Brain microvascular endothelial cell (primary cell): ENCODE measurements at regions not wholly inside any gene's neighbourhood (a gene's known extent, or its start where the extent isn't known, plus 50 kb on each side); places are given as distances from the start of the nearest gene placed in this dataset.

Experiments
- DNase-seq: peaks from one replicate; pipeline ENCODE4 v3.0.0-alpha.2; 2020
- H3K27ac ChIP-seq: fragments of 250-450 bp; sonication (Bioruptor Pico); 2 replicates; pipeline ENCODE4 v1.5.1; 2020; ENCODE audit warnings: mild to moderate bottlenecking, moderate library complexity
- H3K27me3 ChIP-seq: fragments of 250-450 bp; sonication (Bioruptor Pico); replicated peaks from 2 replicates; pipeline ENCODE4 v1.5.1; 2020; ENCODE audit warnings: mild to moderate bottlenecking
- H3K36me3 ChIP-seq: fragments of 250-450 bp; sonication (Bioruptor Pico); replicated peaks from 2 replicates; pipeline ENCODE4 v1.5.1; 2020; ENCODE audit warnings: mild to moderate bottlenecking
- H3K4me3 ChIP-seq: 2 replicates; pipeline ENCODE4 v1.5.1; 2011; ENCODE audit warnings: low read depth, mild to moderate bottlenecking, control low read depth, low read length, moderate library complexity
- in situ Hi-C: cut with HindIII; loops from 2 replicates; pipeline ENCODE4 v1.10.0; 2017; ENCODE audit warnings: low sequenced_read_pairs, low pct_ligation_motif_present
- TF ChIP-seq, protein P1 (sequence below): IDR thresholded peaks from 2 replicates; pipeline ENCODE4 v1.5.1; 2011; ENCODE audit warnings: low read depth, mild to moderate bottlenecking, moderate library complexity, low read length, control low read depth, inconsistent platforms; ENCODE audit errors: missing control alignments

DNA sequence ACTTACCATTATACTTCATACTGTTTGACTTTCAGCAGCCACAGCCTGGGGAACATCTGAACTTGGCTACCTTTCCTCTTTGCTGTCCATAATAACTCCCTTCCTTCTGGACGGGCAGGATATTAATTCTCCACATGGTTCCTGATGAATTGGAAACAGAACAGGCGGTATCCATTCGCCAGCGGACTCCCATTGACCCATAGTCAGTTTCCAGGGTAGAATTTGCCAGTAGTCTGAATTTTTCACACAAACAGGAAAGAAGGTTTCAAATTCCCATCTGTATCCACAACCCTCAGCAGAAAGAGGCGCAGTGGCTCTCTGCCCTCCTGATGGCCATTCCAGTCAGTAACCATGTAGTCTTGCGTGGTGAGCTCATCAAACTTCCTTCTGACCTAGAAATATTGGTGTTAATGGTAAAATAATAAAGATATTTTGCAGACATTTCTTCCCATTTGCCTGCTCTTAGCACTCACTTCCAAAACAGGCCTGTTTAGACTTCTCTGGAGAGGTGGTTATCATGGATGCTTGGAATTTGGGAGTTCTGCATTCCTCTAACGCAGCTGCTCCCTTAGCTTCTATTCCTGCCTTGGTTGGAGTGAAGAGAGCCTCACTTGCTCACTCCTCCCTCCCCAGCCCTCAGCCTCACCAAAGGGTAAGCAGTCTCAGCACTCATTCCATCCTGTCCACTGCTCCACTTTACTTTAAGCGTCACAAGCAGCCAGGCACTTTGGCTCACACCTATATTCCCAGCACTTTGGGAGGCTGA lies 75.0 kb upstream of the OXGR1 start:
- DNase-seq: no peak
- H3K27me3 ChIP-seq: no peaks in the 10 kb centered on the region
- TF ChIP-seq, protein P1, sequence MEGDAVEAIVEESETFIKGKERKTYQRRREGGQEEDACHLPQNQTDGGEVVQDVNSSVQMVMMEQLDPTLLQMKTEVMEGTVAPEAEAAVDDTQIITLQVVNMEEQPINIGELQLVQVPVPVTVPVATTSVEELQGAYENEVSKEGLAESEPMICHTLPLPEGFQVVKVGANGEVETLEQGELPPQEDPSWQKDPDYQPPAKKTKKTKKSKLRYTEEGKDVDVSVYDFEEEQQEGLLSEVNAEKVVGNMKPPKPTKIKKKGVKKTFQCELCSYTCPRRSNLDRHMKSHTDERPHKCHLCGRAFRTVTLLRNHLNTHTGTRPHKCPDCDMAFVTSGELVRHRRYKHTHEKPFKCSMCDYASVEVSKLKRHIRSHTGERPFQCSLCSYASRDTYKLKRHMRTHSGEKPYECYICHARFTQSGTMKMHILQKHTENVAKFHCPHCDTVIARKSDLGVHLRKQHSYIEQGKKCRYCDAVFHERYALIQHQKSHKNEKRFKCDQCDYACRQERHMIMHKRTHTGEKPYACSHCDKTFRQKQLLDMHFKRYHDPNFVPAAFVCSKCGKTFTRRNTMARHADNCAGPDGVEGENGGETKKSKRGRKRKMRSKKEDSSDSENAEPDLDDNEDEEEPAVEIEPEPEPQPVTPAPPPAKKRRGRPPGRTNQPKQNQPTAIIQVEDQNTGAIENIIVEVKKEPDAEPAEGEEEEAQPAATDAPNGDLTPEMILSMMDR: no peak
- H3K4me3 ChIP-seq: no peak overlapping the region
- H3K36me3 ChIP-seq: no peaks in the 10 kb centered on the region
- no peak overlapping the region for H3K27ac ChIP-seq
- in situ Hi-C loops: no loop called here

DNA sequence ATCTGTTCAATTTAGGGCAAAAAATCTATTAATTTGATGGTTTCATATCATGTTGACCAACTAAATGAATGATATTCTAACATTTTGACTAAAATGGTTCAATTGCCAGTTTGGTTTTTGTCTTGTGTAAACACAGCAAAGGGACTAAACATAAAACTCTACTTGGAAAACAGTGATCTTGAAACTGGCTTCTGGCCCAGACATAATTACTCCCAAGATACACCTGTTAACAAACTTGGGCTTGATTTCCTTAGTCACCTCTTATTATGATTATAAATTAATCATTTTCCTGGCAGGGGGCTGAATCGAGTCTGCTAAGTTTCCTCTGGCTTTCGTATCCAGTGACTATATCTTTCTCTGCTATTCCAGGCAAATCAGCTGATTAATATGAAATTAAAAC lies 78.0 kb upstream of the OXGR1 start:
- Histone ChIP-seq H3K4me3 (no peak overlapping the region), H3K36me3 (no peaks in the 10 kb centered on the region), H3K27ac (no peak overlapping the region), H3K27me3 (no peaks in the 10 kb centered on the region)
- in situ Hi-C loops: no loop called here
- DNase-seq: no peak
- TF ChIP-seq, protein P1: no peak

DNA sequence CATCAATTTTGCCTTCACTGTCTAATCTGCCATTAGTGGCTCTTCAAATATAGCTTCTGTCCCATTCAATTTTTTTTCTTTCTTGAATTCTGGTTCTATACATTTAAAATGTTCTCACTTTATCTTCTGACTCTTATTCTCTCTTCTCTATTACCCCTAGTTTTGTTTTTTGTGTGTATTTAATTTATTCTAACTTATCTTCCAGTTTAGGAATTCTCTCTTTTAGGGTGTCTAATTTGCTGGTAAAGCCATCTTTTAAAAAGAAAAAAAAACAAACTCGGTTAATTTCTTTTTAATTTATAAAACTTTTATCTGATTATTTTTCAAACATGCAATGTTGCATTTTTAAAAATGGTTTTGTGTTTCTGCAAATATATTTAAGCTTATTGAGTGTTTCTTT lies 80.3 kb upstream of the OXGR1 start:
- Histone ChIP-seq H3K27me3 (no peaks in the 10 kb centered on the region), H3K4me3 (no peak overlapping the region), H3K36me3 (no peaks in the 10 kb centered on the region), H3K27ac (no peak overlapping the region)
- in situ Hi-C loops: no loop called here
- DNase-seq: no peak
- TF ChIP-seq, protein P1: no peak

DNA sequence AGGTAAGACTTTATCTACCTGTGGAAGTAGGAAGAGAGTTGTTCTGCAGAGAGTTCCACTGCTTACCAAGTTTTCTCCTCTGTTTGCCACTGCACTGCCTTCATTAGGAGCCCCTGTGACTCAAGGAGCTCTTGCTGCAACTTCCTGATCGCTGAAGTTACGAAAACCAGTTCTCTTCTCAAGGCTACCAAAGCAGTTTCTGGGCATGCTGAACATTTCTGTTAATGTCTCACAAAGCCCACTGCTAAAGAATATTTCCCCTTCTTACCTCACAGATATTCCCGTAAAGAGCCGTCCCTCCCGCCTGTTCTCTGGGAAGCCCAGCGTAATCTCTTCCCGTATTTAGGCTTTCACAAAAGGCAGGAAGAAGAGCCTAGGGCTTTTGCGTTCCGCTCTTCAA lies 82.6 kb upstream of the OXGR1 start:
- peak; percentile 7 for DNase-seq
- TF ChIP-seq, protein P1: no peak
- in situ Hi-C loops: no loop called here
- Histone ChIP-seq H3K36me3 (no peaks in the 10 kb centered on the region), H3K27ac (no peak overlapping the region), H3K4me3 (no peak overlapping the region), H3K27me3 (no peaks in the 10 kb centered on the region)

DNA sequence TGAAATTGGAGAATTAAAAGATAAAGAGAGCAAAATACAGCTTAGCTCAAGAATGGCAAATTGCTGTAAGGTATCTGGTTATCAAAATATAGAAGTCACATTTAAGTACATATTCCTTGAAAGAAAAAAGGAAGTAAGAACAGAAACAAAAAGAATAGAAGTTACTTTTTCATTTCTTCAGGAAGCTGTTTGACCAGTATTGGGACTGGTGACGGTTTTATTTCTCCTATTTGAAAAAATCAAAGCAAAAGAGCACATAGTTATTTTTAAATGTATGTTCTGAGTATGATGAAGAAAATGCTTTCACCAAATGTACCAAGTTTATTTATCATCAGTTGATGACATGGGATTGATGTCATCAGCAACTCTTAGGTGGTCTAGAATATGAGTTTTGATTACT lies 83.1 kb upstream of the OXGR1 start:
- TF ChIP-seq, protein P1: no peak
- no peak for DNase-seq
- H3K36me3 ChIP-seq: no peaks in the 10 kb centered on the region
- no peak overlapping the region for H3K4me3 ChIP-seq
- no peak overlapping the region for H3K27ac ChIP-seq
- H3K27me3 ChIP-seq: no peaks in the 10 kb centered on the region
- in situ Hi-C loops: no loop called here

DNA sequence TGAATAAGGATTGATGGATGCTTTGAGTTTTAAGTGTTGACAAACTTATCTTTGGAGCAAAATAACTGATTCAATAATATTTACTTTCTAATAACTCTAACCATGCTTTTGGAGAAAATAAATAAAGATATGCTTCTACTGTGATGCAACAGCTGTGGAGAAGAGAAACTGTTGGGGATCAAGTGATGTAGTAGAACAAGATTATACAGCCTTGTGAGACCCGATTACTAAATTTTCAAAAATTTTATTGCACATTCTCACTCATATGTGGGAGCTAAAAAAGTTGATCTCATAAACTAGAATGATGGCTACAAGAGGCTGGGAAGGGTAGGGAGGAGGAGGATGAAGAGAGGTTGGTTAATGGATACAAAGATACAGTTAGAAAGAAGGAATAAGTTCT lies 85.5 kb upstream of the OXGR1 start:
- DNase-seq: no peak
- in situ Hi-C loops: no loop called here
- Histone ChIP-seq H3K4me3 (no peak overlapping the region), H3K27ac (no peak overlapping the region), H3K27me3 (no peaks in the 10 kb centered on the region), H3K36me3 (no peaks in the 10 kb centered on the region)
- TF ChIP-seq, protein P1: no peak
